Keratinocyte (primary cell): ENCODE measurements at regions not wholly inside any gene's neighbourhood (a gene's known extent, or its start where the extent isn't known, plus 50 kb on each side); places are given as distances from the start of the nearest gene placed in this dataset.

Source experiments
- DNase-seq: peaks from one replicate; pipeline ENCODE4 v3.0.0-alpha.2; 2011; ENCODE audit warnings: low read depth, missing footprints, low spot score
- FAIRE-seq: peaks from 2 replicates; lab custom pipeline; 2011; peaks lifted over from hg19 to GRCh38; lab: Jason Lieb, UNC
- H2AFZ ChIP-seq: 2 replicates; pipeline ENCODE4 v1.6.0; 2012; ENCODE audit warnings: low read length, control low read depth, inconsistent platforms; ENCODE audit not compliant: control insufficient read depth
- H3K27ac ChIP-seq: 2 replicates; pipeline ENCODE4 v1.5.1; 2011; ENCODE audit warnings: low read length; ENCODE audit not compliant: control insufficient read depth, insufficient read depth
- H3K27me3 ChIP-seq: 3 replicates; pipeline ENCODE4 v1.6.0; 2011; ENCODE audit warnings: low read length; ENCODE audit not compliant: control insufficient read depth, insufficient read depth; ENCODE audit errors: extremely low read depth
- H3K36me3 ChIP-seq, 2 experiments: 2 replicates in 1 of 2; 3 replicates in 1 of 2; pipeline ENCODE4 v1.5.1; 2011; ENCODE audit warnings: low read length in 2 of 2, mild to moderate bottlenecking in 1 of 2; ENCODE audit not compliant: control insufficient read depth in 2 of 2, insufficient read depth in 2 of 2; ENCODE audit errors: extremely low read depth in 1 of 2
- H3K4me1 ChIP-seq: 3 replicates; pipeline ENCODE4 v1.5.1; 2011; ENCODE audit warnings: low read length; ENCODE audit not compliant: control insufficient read depth, insufficient read depth; ENCODE audit errors: extremely low read depth
- H3K4me2 ChIP-seq: 3 replicates; pipeline ENCODE4 v1.6.0; 2011; ENCODE audit warnings: low read depth, low read length; ENCODE audit not compliant: control insufficient read depth, insufficient read depth; ENCODE audit errors: extremely low read depth
- H3K4me3 ChIP-seq, 3 experiments: fragments of 200-600 bp in 1 of 3; sonication (generic) in 1 of 3; 2 replicates in 2 of 3; 3 replicates in 1 of 3; pipeline ENCODE4 v1.5.1; 2011 to 2016; ENCODE audit warnings: low read length in 3 of 3, mild to moderate bottlenecking in 3 of 3, control low read depth in 2 of 3, inconsistent platforms in 1 of 3, low read depth in 1 of 3, mixed read lengths in 1 of 3, mixed run types in 1 of 3, moderate library complexity in 1 of 3; ENCODE audit not compliant: control insufficient read depth in 2 of 3, insufficient read depth in 2 of 3; ENCODE audit errors: extremely low read depth in 1 of 3
- H3K79me2 ChIP-seq: 2 replicates; pipeline ENCODE4 v1.6.0; 2012; ENCODE audit warnings: low read length; ENCODE audit not compliant: control insufficient read depth, insufficient read depth
- H3K9ac ChIP-seq: 3 replicates; pipeline ENCODE4 v1.6.0; 2011; ENCODE audit warnings: low read length; ENCODE audit not compliant: control insufficient read depth, insufficient read depth; ENCODE audit errors: extremely low read depth
- H3K9me1 ChIP-seq: 3 replicates; pipeline ENCODE4 v1.6.0; 2011; ENCODE audit warnings: low read length; ENCODE audit not compliant: control insufficient read depth, insufficient read depth; ENCODE audit errors: extremely low read depth
- H3K9me3 ChIP-seq: 2 replicates; pipeline ENCODE4 v1.5.1; 2012; ENCODE audit warnings: low read depth, low read length; ENCODE audit not compliant: control insufficient read depth
- H4K20me1 ChIP-seq: 3 replicates; pipeline ENCODE4 v1.6.0; 2011; ENCODE audit warnings: low read length; ENCODE audit not compliant: control insufficient read depth, insufficient read depth; ENCODE audit errors: extremely low read depth
- CTCF ChIP-seq, 3 experiments: IDR thresholded peaks in 1 of 3; conservative IDR thresholded peaks in 1 of 3; optimal IDR thresholded peaks in 1 of 3; 2 replicates in 2 of 3; 3 replicates in 1 of 3; pipeline versions ENCODE3 to v1.5.1; 2011; ENCODE audit warnings: low read length in 3 of 3, mild to moderate bottlenecking in 3 of 3, moderate library complexity in 2 of 3, control low read depth in 1 of 3, inconsistent platforms in 1 of 3; ENCODE audit not compliant: insufficient read depth in 2 of 3; ENCODE audit errors: extremely low read depth in 1 of 3
- EZH2 ChIP-seq: IDR thresholded peaks from one replicate; pipeline ENCODE4 v1.6.1; 2012; ENCODE audit warnings: inconsistent platforms, mild to moderate bottlenecking, low read length, moderate library complexity
- dilution Hi-C: fragments of 300-500 bp; cut with MboI; formaldehyde crosslinking; loops from one replicate; pipeline ENCODE4 v1.7.0; 2020; ENCODE audit warnings: low sequenced_read_pairs; ENCODE audit not compliant: extremely low pct_ligation_motif_present

- dilution Hi-C loops, result no loop called here
- Histone ChIP-seq H3K27me3 (no peaks in the 10 kb centered on the region), H3K9me1 (no peaks in the 10 kb centered on the region), H4K20me1 (no peaks in the 10 kb centered on the region), H3K4me1 (no peaks in the 10 kb centered on the region), H2AFZ (no peak overlapping the region), H3K4me2 (no peak overlapping the region), H3K36me3 (no peaks in the 10 kb centered on the region), H3K9me3 (no peaks in the 10 kb centered on the region), H3K4me3 (no peak overlapping the region), H3K79me2 (no peaks in the 10 kb centered on the region), H3K27ac (no peak overlapping the region), H3K9ac (no peak overlapping the region)
- DNase-seq (no peak), FAIRE-seq (no peak)
- no peak for TF ChIP-seq CTCF (optimal IDR thresholded peaks at IDR 0.05 in 1 of 3, IDR thresholded peaks at IDR 0.05 in 1 of 3, conservative IDR thresholded peaks at IDR 0.05 in 1 of 3; ENCODE audit: extremely low read depth in 1 of 3, insufficient read depth in 2 of 3, low read length in 3 of 3)
- no peak for TF ChIP-seq EZH2
Observed at GRCh38 chr12:90193500-90193899, 484.9 kb upstream of the ATP2B1 start.

- Histone ChIP-seq H2AFZ (no peak overlapping the region), H3K4me3 (no peak overlapping the region), H4K20me1 (no peaks in the 10 kb centered on the region), H3K9me1 (no peaks in the 10 kb centered on the region), H3K27me3 (no peaks in the 10 kb centered on the region), H3K9ac (no peak overlapping the region), H3K79me2 (no peaks in the 10 kb centered on the region), H3K4me1 (no peaks in the 10 kb centered on the region), H3K27ac (no peak overlapping the region), H3K4me2 (no peak overlapping the region), H3K9me3 (no peaks in the 10 kb centered on the region), H3K36me3 (no peaks in the 10 kb centered on the region)
- TF ChIP-seq CTCF (optimal IDR thresholded peaks at IDR 0.05 in 1 of 3, IDR thresholded peaks at IDR 0.05 in 1 of 3, conservative IDR thresholded peaks at IDR 0.05 in 1 of 3; ENCODE audit: extremely low read depth in 1 of 3, insufficient read depth in 2 of 3, low read length in 3 of 3) (no peak), EZH2 (no peak)
- DNase-seq (no peak), FAIRE-seq (no peak)
- dilution Hi-C loops, result no loop called here
Observed at GRCh38 chr12:90188857-90189256, 480.2 kb upstream of the ATP2B1 start.
